Gastrocnemius medialis (tissue), 4 donors: ENCODE measurements at regions not wholly inside any gene's neighbourhood (a gene's known extent, or its start where the extent isn't known, plus 50 kb on each side); places are given as distances from the start of the nearest gene placed in this dataset.

Experiments used
- ATAC-seq, 2 donors: fragments of 150-250 bp; one replicate each; pipeline ENCODE4 v1.9.1; 2016
- DNase-seq, 2 donors: peaks; one replicate each; pipeline ENCODE4 v3.0.0-alpha.2; 2019
- H3K27ac ChIP-seq, 4 donors: fragments of 200-600 bp; sonication (generic); 1 replicate in 1 of 4; 2 replicates in 3 of 4; pipeline ENCODE4 v1.5.1; 2016 to 2018; ENCODE audit warnings: mild to moderate bottlenecking in 2 of 4, moderate library complexity in 1 of 4
- H3K27me3 ChIP-seq, 3 donors: fragments of 200-600 bp; sonication (generic) in 2 of 3; 1 replicate in 1 of 3; 2 replicates in 2 of 3; pipeline versions ENCODE4 v1.5.1 to v1.6.0; 2016 to 2019; ENCODE audit warnings: mild to moderate bottlenecking in 1 of 3, moderate library complexity in 1 of 3
- H3K36me3 ChIP-seq, 2 donors: fragments of 200-600 bp; sonication (generic) in 1 of 2; one replicate each; pipeline ENCODE4 v1.5.1; 2017 to 2018
- H3K4me1 ChIP-seq, 2 donors: fragments of 200-600 bp; sonication (generic) in 1 of 2; one replicate each; pipeline ENCODE4 v1.5.1; 2016 to 2017; ENCODE audit warnings: mild to moderate bottlenecking in 2 of 2
- H3K4me3 ChIP-seq, 4 donors: fragments of 200-600 bp; sonication (generic) in 3 of 4; 1 replicate in 1 of 4; 2 replicates in 3 of 4; pipeline ENCODE4 v1.5.1; 2016 to 2019; ENCODE audit warnings: mild to moderate bottlenecking in 2 of 4
- H3K9me3 ChIP-seq, 3 donors: fragments of 200-600 bp; sonication (generic) in 2 of 3; 1 replicate in 1 of 3; 2 replicates in 2 of 3; pipeline ENCODE4 v1.5.1; 2016 to 2019
- POLR2A ChIP-seq, 2 donors: fragments of 450-650 bp; IDR thresholded peaks; one replicate each; pipeline ENCODE4 v1.6.1; 2017; ENCODE audit warnings: antibody characterized with exemption in 2 of 2, mild to moderate bottlenecking in 2 of 2, moderate library complexity in 2 of 2
- in situ Hi-C, 4 donors: fragments of 200-750 bp; cut with MboI; loops; one replicate each; pipeline versions ENCODE4 v1.15.0 to v1.8.0; 2017; ENCODE audit warnings: low sequenced_read_pairs in 4 of 4
- intact Hi-C: fragments of 100-400 bp; cut with DNase I; formaldehyde crosslinking; loops from one replicate; pipeline ENCODE4 v1.15.1; 2023; ENCODE audit warnings: low total_unique reads
- TF ChIP-seq, protein P1 (sequence below), 5 experiments: fragments of 450-650 bp in 3 of 5; fragments of 200-600 bp in 2 of 5; sonication (generic) in 2 of 5; IDR thresholded peaks in 4 of 5; conservative IDR thresholded peaks in 1 of 5; 1 replicate in 4 of 5; 2 replicates in 1 of 5; pipeline ENCODE4 v1.5.1; 2016 to 2019; ENCODE audit warnings: antibody characterized with exemption in 5 of 5, mild to moderate bottlenecking in 3 of 5, moderate library complexity in 3 of 5

DNA sequence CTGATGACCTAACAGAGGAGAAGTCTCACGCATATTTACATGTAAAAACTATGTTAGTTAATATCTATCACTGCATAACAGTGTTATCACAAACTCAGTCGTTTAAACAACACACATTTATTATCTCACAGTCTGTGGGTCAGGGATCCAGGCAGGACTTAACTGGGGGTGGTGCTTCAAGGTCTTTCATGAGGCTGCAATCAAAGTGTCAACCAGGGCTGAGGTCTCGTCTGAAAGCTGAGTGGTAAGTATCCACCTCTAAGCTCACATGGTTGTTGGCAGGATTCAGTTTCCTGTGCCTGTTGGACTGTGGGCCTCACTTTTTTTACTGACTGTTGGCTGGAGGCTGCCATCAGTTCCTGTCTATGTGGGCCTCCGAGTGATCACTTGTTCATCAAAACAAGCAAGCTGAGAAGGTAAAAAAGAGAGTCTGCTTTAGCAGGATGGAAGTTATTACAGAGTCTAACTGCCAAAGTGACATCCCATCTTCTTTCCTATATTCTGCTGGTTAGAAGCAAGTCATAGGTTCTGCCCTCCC, 188.6 kb downstream of the CARTPT start:
- no peak for ATAC-seq

DNA sequence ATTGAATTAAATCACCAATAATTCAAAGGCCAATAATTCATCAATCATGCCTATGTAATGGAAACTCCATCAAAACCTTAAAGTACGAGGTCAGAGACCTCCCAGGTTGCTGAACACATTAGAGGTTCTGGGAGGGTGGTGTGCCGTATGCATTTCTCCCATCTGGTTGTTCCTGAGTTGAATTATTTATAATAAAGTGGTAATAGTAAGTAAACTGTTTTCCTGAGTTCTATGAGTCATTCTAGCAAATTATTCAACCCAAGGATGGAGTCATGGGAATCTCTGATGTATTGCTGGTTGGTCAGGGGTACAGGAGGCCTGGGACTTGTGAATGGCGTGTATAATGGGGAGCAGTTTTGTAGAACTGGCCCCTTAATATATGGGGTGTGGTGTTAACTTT, 191.7 kb downstream of the CARTPT start:
- Histone ChIP-seq H3K4me3 (no peak overlapping the region), H3K27ac (no peak overlapping the region), H3K27me3 (no peaks in the 10 kb centered on the region), H3K36me3 (no peaks in the 10 kb centered on the region), H3K9me3 (no peaks in the 10 kb centered on the region), H3K4me1 (no peaks in the 10 kb centered on the region)
- TF ChIP-seq, protein P1, sequence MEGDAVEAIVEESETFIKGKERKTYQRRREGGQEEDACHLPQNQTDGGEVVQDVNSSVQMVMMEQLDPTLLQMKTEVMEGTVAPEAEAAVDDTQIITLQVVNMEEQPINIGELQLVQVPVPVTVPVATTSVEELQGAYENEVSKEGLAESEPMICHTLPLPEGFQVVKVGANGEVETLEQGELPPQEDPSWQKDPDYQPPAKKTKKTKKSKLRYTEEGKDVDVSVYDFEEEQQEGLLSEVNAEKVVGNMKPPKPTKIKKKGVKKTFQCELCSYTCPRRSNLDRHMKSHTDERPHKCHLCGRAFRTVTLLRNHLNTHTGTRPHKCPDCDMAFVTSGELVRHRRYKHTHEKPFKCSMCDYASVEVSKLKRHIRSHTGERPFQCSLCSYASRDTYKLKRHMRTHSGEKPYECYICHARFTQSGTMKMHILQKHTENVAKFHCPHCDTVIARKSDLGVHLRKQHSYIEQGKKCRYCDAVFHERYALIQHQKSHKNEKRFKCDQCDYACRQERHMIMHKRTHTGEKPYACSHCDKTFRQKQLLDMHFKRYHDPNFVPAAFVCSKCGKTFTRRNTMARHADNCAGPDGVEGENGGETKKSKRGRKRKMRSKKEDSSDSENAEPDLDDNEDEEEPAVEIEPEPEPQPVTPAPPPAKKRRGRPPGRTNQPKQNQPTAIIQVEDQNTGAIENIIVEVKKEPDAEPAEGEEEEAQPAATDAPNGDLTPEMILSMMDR (IDR thresholded peaks at IDR 0.05 in 4 of 5, conservative IDR thresholded peaks at IDR 0.05 in 1 of 5) = no peak
- TF ChIP-seq POLR2A (IDR thresholded peaks at IDR 0.05) = no peak
- no peak for DNase-seq
- no peak for ATAC-seq
- in situ Hi-C loops (no loop called here), intact Hi-C loops (no loop called here)

More for the DNA sequence above, 188.6 kb downstream of the CARTPT start:
- Histone ChIP-seq H3K4me1 (no peaks in the 10 kb centered on the region), H3K36me3 (no peaks in the 10 kb centered on the region), H3K9me3 (no peaks in the 10 kb centered on the region), H3K4me3 (no peak overlapping the region), H3K27ac (no peak overlapping the region), H3K27me3 (no peaks in the 10 kb centered on the region)
- TF ChIP-seq POLR2A (IDR thresholded peaks at IDR 0.05) = no peak
- TF ChIP-seq, protein P1 (IDR thresholded peaks at IDR 0.05 in 4 of 5, conservative IDR thresholded peaks at IDR 0.05 in 1 of 5) = no peak
- DNase-seq = no peak
- intact Hi-C loops (no loop called here), in situ Hi-C loops (no loop called here)

DNA sequence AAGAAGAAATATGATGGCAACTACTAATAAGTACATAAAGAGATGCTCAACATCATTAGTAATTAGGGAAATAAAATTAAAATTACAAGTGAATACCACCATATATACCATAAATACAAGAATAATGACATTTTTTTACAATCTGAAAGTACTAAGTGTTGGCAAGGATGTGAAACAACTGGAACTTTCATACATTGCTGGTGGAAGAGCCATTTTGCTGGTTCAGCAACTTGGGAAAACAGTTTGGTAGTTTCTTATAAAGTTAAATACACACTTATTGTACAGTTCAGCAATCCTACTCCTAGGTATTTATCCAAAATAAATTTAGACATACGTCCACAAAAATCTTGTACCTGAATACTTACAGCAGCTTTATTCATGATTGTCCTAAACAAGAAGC, 192.9 kb downstream of the CARTPT start:
- intact Hi-C loops (no loop called here), in situ Hi-C loops (no loop called here)
- no peak overlapping the region for H3K27ac ChIP-seq
- no peaks in the 10 kb centered on the region for H3K4me1 ChIP-seq
- no peaks in the 10 kb centered on the region for H3K36me3 ChIP-seq
- TF ChIP-seq, protein P1 (IDR thresholded peaks at IDR 0.05 in 4 of 5, conservative IDR thresholded peaks at IDR 0.05 in 1 of 5) = no peak
- TF ChIP-seq POLR2A (IDR thresholded peaks at IDR 0.05) = no peak
- H3K27me3 ChIP-seq = no peaks in the 10 kb centered on the region
- ATAC-seq (no peak), DNase-seq (no peak)
- H3K9me3 ChIP-seq = no peaks in the 10 kb centered on the region
- H3K4me3 ChIP-seq = no peak overlapping the region

DNA sequence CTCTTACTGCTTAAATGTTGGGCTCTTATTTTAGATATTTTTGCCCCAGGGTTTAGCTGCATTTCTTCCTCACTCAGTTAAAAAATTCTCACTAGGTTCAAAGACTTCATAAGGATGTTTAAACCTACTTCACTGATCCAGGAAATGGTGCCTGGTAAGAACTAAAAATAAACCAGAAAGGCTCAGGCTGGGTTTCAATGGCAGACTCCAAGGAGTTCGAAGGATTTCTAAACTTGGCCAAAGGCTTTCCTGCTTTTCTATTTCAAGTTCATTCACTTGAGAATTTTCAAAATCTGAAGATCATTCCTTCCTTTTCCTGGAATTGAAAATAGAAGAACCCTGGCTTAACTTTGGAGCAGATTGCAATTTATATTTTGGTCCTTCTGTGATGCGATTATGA, 193.0 kb upstream of the MAP1B start:
- no peak overlapping the region for H3K27ac ChIP-seq
- no peaks in the 10 kb centered on the region for H3K4me1 ChIP-seq
- no peaks in the 10 kb centered on the region for H3K36me3 ChIP-seq
- ATAC-seq = no peak
- TF ChIP-seq, protein P1 (IDR thresholded peaks at IDR 0.05 in 4 of 5, conservative IDR thresholded peaks at IDR 0.05 in 1 of 5) = no peak
- TF ChIP-seq POLR2A (IDR thresholded peaks at IDR 0.05) = no peak
- DNase-seq = no peak
- intact Hi-C loops (no loop called here), in situ Hi-C loops (no loop called here)
- H3K4me3 ChIP-seq = no peak overlapping the region
- no peaks in the 10 kb centered on the region for H3K27me3 ChIP-seq
- H3K9me3 ChIP-seq = no peaks in the 10 kb centered on the region

DNA sequence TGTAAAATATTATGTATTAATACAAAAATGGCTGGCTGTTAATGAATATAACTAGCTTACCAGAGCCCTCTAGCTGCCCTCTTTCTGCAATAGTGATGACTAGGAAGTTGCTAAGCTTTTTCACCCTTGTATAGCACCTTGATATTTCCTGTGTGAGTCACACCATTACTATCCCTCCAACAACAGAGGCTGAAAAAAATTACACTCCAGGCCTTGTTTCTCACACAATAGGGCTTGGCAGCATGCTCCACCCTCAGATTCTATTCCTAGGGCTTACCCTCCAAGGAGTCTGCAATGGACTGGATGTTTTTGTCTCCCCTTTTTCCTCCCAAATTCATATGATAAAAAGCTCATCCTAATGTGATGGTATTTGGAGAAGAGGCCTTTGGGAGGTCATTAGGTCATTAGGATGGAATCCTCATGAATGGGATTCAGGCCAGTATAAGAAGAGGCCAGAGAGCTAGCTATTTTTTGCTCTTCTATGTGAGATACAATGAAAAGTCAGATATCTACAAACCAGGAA, 184.6 kb upstream of the MAP1B start:
- DNase-seq = no peak
- no peak for ATAC-seq
- H3K27me3 ChIP-seq = no peaks in the 10 kb centered on the region
- H3K4me3 ChIP-seq = no peak overlapping the region
- no peaks in the 10 kb centered on the region for H3K9me3 ChIP-seq
- no peak overlapping the region for H3K27ac ChIP-seq
- no peak for TF ChIP-seq POLR2A (IDR thresholded peaks at IDR 0.05)
- TF ChIP-seq, protein P1 (IDR thresholded peaks at IDR 0.05 in 4 of 5, conservative IDR thresholded peaks at IDR 0.05 in 1 of 5) = no peak
- H3K4me1 ChIP-seq = no peaks in the 10 kb centered on the region
- in situ Hi-C loops = no loop called here
- intact Hi-C loops = no loop called here
- H3K36me3 ChIP-seq = no peaks in the 10 kb centered on the region
